KBM-7 (cell line): ENCODE measurements at regions not wholly inside any gene's neighbourhood (a gene's known extent, or its start where the extent isn't known, plus 50 kb on each side); places are given as distances from the start of the nearest gene placed in this dataset.
"Not testable (repeated sequence)": the region's sequence is repeated elsewhere in the genome, so short reads cannot be mapped to it uniquely, and the experiment has no call there.

ENCODE experiments used
- DNase-seq: peaks from one replicate; pipeline ENCODE4 v3.0.0-alpha.2; 2015
- in situ Hi-C: fragments of 300-500 bp; cut with MboI; formaldehyde crosslinking; loops from 2 replicates; pipeline ENCODE4 v1.14.3; 2020; ENCODE audit warnings: low sequenced_read_pairs, low pct_unique_long_range_greater_than_20kb, mixed read lengths

DNA sequence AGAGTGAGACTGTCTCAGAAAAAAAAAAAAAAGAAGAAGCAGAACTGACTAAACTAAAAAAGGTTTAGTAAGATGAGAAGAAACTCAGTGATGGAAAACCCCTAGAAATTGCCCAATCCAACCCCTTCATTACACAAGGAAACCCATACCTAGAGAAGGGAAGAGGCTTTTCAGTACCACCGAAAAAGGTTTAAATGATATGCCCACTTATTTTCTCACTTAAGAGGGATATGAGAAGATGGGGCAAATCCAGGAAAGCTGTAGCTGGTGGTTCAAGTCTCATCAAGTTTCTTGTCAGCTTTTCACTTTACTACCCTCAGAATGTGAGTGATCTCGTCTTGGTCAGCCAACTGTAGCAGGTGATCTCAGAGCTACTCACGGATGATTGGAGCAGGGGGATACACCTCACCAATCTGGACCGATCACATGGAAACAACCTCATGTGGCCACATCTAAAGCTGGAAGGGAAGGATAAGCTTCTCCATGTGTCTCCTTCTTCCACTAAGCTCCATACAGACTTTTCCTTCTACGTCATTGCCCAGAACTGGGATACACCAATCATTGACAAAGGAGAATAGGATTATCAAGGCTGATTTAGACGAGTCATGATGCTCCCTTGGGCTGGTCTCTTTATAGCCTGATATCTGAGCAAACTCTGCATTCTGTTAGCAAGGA, 126.7 kb upstream of the POU3F1 start:
- in situ Hi-C loops = no loop called here
- DNase-seq = no peak

DNA sequence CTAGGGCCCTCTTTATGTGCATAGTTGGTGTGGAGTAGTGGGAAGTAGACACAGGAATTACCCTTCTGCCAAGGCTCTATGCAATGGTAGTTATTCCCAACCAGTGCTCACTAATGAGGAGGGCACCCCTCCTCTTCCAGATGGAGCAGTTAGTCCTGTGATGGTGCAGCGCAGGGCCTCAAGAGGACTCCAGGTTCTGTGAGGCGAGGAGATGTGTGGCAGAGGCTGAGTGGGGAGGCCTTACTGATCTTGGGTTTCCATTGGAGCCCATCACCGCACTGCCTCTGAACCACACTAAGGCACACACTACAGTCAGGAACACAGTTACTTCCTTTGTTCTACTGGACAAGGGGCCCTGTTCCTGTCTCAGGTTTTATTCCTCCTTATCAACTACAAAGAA, 122.5 kb upstream of the POU3F1 start:
- in situ Hi-C loops = no loop called here

DNA sequence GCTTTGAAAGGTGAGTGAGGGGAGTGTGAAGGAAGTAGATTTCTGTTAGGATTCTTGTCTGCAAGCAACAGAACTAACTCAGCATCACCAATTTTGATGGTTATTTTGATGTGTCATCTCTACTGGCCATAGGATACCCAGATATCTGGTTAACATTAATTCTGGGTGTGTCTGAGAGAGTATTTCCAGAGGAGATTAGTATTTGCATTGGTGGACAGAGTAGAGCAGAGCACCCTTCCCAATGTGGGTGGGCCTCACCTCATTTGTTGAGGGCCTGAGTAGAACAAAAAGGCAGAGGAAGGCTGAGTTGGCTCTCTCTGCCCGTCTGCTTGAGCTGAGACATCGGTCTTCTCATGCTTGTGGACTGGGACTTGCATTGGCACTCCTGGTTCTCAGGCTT, 121.8 kb upstream of the POU3F1 start:
- in situ Hi-C loops = no loop called here
- DNase-seq = no peak

More for the DNA sequence above, 122.5 kb upstream of the POU3F1 start:
- no peak for DNase-seq

DNA sequence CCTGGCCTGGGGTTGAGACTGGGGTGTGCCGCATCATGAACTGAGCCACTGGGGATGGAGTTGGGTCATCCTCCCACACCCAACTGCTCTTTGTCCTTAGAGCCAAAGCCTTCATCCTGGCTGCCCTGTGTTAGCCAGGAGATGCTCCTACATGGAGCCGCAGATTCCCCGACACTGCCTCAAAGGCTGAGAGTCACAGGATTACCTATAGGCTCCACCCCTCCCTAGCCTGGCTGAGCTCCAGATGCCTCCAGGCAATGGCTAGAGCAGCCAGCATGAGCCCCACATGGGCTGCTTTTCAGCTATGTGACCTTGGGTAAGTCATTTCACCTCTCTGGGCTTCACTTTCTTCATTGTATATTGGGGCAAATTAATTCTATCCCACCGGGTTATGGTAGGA, 119.9 kb upstream of the POU3F1 start:
- in situ Hi-C loops = no loop called here
- DNase-seq = no peak

DNA sequence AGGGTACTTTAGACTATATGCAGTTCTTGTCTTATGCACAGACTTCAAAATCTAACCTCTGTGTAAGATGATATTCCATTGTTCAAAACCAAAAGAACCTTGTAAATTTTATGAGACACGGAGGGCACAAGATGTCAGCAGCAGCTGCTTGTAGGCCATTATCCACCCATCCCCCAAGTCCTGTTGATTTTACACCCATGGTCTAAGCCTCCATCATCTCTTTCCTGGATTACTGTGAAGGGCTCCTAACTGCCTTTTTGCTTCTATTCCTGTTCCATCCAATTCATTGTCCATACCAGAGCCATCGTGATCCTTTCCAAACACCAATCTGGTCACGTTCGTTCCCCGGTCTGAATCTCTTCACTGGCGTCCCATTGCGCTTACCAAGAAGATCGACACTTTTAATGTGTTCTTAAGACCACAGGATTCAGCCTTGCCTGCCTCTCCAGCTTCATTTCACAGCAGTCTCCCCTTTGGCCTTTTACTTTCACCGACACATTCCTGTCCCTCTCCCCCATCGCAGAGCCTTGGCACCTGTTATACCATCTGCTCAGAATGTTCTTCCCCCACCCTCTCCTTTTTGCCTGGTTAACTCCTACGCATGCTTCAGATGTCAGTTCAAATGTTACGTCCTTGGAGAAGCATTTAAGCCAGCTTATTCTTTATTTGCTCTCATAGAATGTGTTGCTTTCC, 107.3 kb upstream of the POU3F1 start:
- no peak for DNase-seq

DNA sequence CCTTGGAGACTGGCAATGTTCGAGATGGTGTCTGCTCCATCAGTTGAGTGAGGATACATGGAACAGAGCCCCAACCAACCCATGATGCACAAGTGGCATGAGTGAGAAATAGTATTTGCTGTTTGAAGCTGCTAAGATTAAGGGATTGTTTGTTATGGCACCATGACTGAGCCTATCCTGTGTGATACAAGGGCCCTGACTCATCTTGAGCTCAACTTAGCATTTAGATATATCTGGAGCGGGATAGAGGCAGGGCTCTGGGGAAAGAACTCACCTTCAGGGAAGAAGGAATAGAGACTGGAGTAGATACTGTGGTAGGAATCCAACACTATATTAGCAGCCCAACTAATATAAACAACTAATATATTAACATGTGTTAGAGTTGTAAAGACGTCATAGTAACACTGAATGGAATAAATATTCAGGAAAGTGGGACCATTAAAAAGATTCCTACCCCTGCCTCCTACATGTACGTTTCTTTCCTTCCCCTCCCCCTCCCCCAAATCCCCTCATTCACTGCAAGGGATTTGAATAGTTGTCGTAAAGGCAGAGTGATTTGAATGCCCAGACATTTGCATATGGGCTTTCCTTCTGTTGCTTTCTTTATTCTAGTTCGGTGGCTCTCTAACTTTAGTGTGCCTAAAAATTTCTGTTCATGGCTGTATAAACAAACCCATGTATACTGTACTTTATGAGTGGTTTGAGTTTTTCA, 106.6 kb upstream of the POU3F1 start:
- no peak for DNase-seq
- in situ Hi-C loops = no loop called here

More for the DNA sequence above, 107.3 kb upstream of the POU3F1 start:
- in situ Hi-C loops = no loop called here

DNA sequence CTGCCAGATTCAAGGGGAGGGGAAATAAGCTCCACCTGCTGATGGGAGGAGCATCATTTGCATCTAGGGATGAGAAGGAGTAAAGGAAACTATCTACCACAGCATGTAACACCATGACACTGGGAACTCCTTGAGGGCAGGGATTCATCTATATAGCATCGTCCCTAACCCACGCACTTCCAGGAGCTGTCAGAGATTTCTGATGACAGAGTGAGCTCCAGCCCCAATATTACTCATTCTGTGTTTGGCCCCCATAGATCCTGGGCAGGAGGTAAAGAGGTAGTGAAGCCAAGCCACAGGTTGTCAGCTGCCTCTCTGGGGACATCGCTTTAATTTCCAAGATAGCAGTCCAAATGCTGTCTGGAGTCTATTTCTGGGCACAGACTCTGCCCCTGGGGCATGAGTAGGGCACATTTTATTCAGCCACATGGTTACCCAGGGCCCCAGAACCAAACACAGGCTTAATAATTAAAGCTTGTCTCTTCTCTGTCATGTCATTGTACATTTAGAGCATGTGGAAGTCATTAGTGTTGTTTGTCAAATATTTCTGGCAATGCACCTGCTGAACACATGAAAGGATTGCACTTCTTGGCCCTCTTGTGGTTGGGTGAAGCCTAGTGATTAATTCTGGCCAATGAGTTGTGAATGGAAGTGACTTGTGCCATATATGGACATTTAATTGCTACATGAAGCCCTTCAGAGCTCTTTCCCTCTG, 105.9 kb upstream of the POU3F1 start:
- in situ Hi-C loops = no loop called here
- no peak for DNase-seq

DNA sequence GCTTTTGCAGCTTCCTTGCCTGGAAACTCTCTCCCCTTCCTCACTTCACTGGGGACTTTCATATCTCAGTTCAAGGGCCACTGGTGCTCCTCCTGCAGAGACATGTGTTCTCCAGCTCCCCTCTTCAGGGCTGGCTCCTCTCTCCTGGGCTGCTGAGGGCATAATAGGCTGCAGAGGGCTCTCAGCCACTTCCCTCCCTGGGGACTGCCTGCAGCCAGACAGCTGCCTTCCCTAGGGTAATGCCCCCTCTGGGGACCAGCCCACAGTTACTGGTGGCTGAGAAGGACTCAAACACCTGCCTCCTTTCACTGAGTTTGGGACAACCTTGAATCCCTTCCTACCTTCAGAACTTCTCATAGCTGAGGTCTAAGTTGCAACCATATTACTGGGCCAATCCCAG, 104.8 kb upstream of the POU3F1 start:
- in situ Hi-C loops = no loop called here
- no peak for DNase-seq

DNA sequence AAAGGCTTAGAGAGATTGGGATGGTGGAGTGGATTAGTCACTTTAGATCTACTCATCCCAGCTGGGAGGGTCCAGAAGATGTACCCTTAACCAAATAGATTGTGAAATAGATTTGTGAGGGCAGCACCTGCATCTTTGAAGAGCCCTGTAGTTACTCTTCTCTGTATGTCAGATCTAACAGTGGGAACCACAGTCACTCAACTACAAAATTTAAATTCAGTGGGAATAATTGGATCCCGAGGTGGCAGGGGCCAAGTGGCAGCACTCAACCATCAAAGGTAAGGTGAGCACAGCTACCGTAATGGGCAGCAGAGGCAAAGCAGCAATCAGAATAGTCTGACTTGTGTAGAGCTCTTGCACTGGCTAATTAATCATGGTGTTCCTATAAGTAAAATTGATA, 99.5 kb upstream of the POU3F1 start:
- in situ Hi-C loops, DNase-seq: not testable (repeated sequence)

DNA sequence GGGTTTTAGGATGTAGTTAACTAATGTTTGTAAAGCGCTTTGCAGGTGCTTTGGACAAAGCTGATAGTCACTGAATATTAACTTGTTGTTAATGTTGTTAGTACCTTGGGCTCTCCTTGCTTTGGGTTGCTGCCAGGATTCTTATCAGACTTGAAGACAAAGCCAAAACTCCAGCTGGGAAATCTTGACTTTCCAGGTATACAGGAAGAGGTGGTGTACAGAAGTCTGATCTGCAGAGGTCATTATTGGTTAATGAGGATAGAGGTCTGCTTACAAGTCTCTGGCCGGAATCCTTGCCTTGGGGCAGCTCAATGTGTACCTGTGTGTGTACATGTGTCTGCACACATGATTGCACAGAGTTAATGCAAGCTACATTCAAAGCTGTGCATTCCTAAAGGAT, 96.0 kb upstream of the POU3F1 start:
- no peak for DNase-seq
- in situ Hi-C loops = no loop called here

DNA sequence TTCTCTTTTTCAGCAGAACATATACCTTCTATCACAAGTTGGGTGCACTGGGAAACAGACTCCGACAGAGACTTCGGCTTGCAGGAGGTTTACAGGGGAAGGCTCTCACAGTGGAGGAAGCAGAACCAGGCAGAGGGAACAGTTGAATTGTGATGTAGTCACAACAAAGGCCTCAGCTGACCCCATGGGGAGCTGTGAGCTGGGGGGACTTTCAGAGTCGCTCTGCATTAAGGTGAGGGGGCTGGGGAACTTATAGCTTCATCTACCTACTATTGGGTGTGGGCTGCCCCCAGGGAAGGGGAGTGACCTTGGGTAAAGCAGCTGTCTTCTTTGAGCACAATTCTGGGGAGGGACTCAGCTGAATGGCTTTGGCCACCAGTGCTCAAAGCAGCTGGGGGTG, 94.9 kb upstream of the POU3F1 start:
- in situ Hi-C loops = no loop called here
- no peak for DNase-seq

DNA sequence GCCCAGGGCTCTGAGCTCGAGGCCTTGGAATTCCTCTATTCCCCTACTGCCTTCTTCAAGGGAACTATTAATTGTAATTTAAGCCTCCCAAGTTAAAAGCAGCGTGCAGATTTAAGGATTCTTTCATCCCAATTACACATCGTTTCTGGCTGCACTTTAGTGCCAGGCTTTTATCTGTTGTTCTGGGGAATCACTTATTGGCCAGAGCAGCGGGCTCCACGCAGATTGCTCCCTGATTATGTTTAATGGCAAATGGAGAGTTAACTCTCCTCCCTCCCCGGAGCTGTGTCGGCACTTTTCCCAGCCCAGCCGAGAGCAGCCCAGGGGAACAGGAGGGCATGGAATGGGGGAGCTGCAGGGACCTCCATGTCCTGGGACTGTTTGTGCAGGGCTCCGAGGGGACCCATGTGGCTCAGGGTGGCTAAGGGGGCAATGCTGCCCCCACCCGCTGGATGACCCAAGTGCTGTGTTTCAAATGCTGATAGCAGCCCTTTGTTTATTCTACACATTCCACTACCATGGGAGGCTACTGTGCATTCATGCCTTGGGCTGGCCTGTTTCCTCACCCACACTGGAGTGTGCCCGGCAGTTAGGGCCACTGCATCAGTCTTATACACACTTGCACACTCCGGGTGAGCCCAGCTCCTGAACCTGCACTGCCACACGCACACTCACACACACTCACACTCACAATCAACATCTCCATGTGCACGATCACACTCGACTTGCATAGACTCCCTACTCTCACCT, 93.3 kb upstream of the POU3F1 start:
- in situ Hi-C loops = no loop called here
- no peak for DNase-seq

DNA sequence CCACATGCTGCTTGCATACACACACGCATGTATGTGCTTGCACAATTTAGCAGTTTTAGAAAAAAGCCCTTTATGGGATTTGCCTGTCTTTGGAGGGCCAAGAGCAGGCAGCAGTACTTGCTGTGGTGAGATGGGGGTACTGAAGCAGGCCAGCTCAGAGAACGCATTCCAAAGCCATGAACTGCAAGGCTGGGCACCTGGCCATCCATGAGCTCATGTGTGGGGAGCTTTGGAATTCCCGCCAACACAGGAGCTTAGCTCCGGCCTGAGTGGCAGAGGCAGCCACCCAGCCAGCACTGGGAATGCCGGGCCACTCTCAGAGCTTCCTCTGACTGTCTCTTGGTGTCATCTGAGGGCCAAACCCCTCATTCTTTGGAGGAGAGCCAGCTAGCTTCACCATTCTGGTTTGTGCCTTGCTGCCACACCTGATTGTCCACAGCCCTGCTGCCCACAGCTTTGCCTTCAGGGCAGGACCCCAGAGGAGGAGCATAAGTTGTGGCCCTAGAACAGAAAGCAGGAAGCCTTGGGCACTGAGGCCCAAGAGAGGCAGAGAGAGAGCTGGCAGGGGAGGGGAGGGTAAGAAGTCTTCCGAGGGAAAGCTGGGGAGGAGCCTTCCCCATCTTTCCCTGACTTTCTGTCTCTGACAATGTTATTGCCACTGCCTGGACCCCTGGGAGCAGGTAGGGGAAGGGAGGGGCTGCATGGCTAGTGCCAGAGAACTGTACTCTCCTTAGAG, 92.1 kb upstream of the POU3F1 start:
- in situ Hi-C loops = no loop called here
- DNase-seq = no peak

DNA sequence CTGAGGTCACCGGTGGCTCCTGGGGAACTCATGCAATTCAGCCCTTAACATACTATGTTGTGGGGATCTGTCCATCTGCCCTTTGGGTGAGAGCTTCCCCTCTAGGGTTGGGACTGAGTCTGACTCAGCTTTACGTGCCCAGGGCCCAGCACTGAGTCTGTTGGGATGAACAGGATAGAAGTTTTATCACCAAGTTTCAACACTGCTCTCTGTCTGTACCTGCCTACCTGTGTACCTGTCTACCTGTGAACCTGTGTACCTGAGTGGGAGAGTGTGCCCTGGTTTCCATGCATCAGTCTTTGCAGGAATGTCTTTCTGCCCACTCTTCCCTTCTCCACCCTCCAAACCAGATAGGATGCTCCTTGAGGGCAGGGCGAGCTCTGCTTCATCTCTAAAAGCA, 90.6 kb upstream of the POU3F1 start:
- in situ Hi-C loops = no loop called here
- no peak for DNase-seq

DNA sequence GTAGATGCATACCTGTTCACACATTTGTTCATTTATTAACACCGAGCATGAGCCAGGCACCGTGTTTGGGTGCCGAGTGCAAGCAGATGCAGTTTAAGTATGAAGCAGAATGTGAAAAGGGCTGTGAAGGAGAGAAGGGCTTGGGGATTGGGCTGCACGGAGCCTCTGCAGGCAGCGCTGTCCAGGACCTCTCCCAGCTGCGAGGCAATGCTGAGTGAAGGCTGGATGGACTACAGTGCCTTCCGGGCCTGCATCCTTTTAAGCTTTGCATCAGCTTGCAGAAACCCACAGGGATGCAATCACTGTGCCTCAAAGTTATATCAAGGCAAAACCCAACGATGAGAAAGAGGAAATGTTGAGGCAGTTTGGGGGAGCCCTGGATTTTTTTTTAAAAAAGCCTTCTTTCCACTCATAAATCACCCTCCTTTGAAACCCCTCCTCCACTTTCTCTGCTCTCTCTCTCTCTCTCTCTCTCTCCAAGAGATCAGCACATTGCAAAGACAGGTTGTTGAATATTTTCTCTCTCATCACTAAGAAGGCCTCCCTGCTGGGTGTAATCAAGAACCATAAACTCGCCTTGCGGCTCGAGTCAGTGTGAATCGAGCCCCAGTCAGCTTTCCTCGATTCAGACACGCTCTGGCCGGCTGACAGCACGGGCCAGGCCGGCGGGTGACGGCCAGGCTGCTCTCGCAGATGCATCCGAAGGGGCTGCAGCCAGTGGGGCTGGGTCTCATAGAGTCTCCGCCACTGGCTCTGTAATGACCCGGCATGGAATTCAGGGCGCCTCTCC, 89.2 kb upstream of the POU3F1 start:
- no peak for DNase-seq
- in situ Hi-C loops = no loop called here

DNA sequence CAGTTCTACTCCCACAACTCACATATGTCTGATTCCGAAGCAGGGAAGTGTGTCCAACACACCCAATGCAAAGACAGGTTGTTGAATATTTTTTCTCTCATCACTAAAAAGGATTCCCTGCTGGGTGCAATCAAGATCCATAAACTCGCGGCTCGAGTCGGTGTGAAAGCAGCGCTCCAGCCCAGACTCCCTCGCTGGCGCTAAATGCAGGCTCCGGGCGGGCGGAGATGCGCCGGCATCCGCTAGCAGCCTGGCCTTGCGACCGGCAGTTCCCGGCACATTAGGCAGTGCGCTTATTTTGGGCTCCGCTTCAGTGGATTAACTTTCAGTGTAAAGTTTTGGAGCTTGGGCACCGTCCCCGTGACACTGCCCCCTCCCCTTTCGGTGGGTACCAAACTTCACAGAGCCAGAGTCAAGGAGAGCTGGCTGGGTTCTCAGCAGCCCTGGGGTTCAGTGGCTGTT, 87.7 kb upstream of the POU3F1 start:
- in situ Hi-C loops = no loop called here
- no peak for DNase-seq

DNA sequence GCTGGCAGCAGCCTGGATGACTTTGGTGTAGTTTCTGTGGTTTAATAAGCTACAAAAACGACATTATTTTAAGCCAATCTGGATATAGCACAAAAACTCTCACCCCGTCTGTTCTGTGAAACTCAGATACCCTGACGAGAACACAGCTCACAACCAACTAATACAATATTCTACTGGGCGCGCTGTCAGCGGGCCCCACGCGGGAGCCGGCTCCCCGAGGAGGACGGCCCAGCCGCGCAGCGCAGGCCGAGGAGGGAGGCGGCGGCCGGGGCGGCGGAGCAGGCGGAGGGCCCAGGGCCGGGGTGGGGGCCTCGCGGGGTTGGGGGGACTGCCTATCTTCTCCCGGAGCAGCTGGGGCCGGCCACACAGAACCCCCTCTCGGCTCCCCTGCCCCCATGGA, 87.2 kb upstream of the POU3F1 start:
- in situ Hi-C loops = no loop called here
- no peak for DNase-seq

DNA sequence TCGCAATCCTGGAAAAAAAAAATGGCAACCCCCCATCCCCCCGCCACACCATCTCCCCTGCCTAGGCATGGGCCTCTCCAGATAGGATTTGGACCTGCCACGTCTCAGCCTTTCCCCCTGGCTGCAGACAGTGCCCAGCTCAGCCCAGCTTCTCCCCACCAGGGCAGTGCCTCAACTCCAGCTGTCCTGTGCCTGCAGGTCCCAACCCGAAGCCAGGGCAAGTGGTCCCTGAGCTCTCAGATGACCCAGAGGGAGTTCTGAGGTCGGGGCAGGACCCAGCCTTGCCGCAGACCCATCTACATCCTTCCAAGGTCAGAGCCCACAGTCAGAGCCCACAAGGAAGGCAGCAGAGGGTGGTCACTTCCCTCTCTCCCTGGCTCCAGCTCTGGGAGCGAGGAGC, 86.7 kb upstream of the POU3F1 start:
- DNase-seq = no peak
- in situ Hi-C loops = no loop called here
